Ascending aorta (tissue), 2 donors: ENCODE measurements at regions not wholly inside any gene's neighbourhood (a gene's known extent, or its start where the extent isn't known, plus 50 kb on each side); places are given as distances from the start of the nearest gene placed in this dataset.

Source experiments
- DNase-seq, 2 donors: peaks; one replicate each; pipeline ENCODE4 v3.0.0-alpha.2; 2019; ENCODE audit warnings: low spot score in 2 of 2
- H3K27ac ChIP-seq, 2 donors: fragments of 200-600 bp; sonication (generic); one replicate each; pipeline ENCODE4 v1.5.1; 2016 to 2017; ENCODE audit warnings: mild to moderate bottlenecking in 1 of 2
- H3K27me3 ChIP-seq: fragments of 200-600 bp; sonication (generic); one replicate; pipeline ENCODE4 v1.5.1; 2017
- H3K36me3 ChIP-seq, 2 donors: fragments of 200-600 bp; sonication (generic); one replicate each; pipeline ENCODE4 v1.5.1; 2016
- H3K4me1 ChIP-seq, 2 donors: fragments of 200-600 bp; sonication (generic); one replicate each; pipeline ENCODE4 v1.5.1; 2016 to 2017; ENCODE audit warnings: mild to moderate bottlenecking in 1 of 2
- H3K4me3 ChIP-seq, 2 donors: fragments of 200-600 bp; sonication (generic); one replicate each; pipeline ENCODE4 v1.5.1; 2016 to 2017; ENCODE audit warnings: mild to moderate bottlenecking in 1 of 2
- H3K9me3 ChIP-seq, 2 donors: fragments of 200-600 bp; sonication (generic); one replicate each; pipeline ENCODE4 v1.5.1; 2016
- CTCF ChIP-seq, 3 experiments: fragments of 200-600 bp in 2 of 3; fragments of 450-650 bp in 1 of 3; sonication (generic) in 2 of 3; IDR thresholded peaks; one replicate each; pipeline ENCODE4 v1.5.1; 2016 to 2019; ENCODE audit warnings: antibody characterized with exemption in 3 of 3, mild to moderate bottlenecking in 1 of 3, moderate library complexity in 1 of 3
- intact Hi-C: fragments of 100-400 bp; cut with DNase I; formaldehyde crosslinking; loops from one replicate; pipeline ENCODE4 v1.15.1; 2023

GRCh38 chr5:72658761-72659540 is 151.7 kb upstream of the ZNF366 start:
- Histone ChIP-seq H3K4me1 (no peaks in the 10 kb centered on the region), H3K36me3 (no peaks in the 10 kb centered on the region), H3K27me3 (no peaks in the 10 kb centered on the region), H3K9me3 (no peaks in the 10 kb centered on the region), H3K4me3 (no peak overlapping the region), H3K27ac (no peak overlapping the region)
- DNase-seq: no peak
- TF ChIP-seq CTCF (IDR thresholded peaks at IDR 0.05): no peak
- intact Hi-C loops: no loop called here

DNA sequence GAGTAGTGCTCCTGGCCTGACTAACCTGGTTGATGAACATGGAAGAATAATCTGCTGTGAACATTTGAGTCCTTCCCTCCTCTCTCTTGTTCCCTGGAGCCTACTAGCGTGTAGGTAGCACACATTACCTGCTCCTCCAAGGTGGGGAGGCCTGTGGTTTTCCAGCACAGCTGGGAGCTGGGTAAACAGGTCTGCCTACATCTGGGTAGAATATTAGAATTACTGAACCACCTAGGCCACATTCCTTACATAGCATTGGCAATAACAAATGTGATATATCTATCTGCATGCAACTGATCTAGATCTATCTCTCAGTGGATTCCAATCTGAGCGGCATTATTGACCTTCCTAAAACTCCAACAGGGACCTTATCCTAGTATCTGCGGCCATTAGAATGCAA is 151.0 kb upstream of the ZNF366 start:
- H3K4me3 ChIP-seq: no peak overlapping the region
- DNase-seq: no peak
- H3K36me3 ChIP-seq: no peaks in the 10 kb centered on the region
- no peak overlapping the region for H3K27ac ChIP-seq
- intact Hi-C loops: no loop called here
- no peaks in the 10 kb centered on the region for H3K9me3 ChIP-seq
- no peak for TF ChIP-seq CTCF (IDR thresholded peaks at IDR 0.05)
- no peaks in the 10 kb centered on the region for H3K27me3 ChIP-seq
- H3K4me1 ChIP-seq: no peaks in the 10 kb centered on the region

GRCh38 chr5:72656756-72657513 is 149.7 kb upstream of the ZNF366 start:
- no peak overlapping the region for H3K4me3 ChIP-seq
- DNase-seq: no peak
- TF ChIP-seq CTCF (IDR thresholded peaks at IDR 0.05): no peak
- no peaks in the 10 kb centered on the region for H3K9me3 ChIP-seq
- intact Hi-C loops: no loop called here
- no peaks in the 10 kb centered on the region for H3K4me1 ChIP-seq
- no peaks in the 10 kb centered on the region for H3K36me3 ChIP-seq
- no peaks in the 10 kb centered on the region for H3K27me3 ChIP-seq
- no peak overlapping the region for H3K27ac ChIP-seq

DNA sequence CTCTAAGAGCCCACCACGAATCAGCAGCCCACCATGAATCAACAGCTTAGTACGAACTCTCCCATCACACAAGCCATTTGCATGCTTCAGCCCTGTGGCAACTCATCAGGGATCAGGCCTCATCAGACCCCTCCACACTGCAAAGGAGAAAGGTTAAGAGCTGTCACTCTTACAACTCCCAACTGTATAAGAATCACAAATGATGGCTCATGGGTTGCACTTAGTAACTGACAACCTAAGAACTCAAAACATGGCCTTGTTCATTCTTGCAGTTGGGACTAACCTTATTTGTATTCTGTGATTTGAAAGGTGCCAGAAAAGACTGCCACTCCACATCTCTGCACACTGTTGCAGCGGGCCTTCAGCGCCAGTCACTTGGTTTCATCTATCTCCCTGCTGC is 149.1 kb upstream of the ZNF366 start:
- TF ChIP-seq CTCF (IDR thresholded peaks at IDR 0.05): no peak
- no peaks in the 10 kb centered on the region for H3K36me3 ChIP-seq
- H3K27ac ChIP-seq: no peak overlapping the region
- no peak for DNase-seq
- H3K4me3 ChIP-seq: no peak overlapping the region
- no peaks in the 10 kb centered on the region for H3K9me3 ChIP-seq
- no peaks in the 10 kb centered on the region for H3K27me3 ChIP-seq
- intact Hi-C loops: no loop called here
- H3K4me1 ChIP-seq: no peaks in the 10 kb centered on the region

DNA sequence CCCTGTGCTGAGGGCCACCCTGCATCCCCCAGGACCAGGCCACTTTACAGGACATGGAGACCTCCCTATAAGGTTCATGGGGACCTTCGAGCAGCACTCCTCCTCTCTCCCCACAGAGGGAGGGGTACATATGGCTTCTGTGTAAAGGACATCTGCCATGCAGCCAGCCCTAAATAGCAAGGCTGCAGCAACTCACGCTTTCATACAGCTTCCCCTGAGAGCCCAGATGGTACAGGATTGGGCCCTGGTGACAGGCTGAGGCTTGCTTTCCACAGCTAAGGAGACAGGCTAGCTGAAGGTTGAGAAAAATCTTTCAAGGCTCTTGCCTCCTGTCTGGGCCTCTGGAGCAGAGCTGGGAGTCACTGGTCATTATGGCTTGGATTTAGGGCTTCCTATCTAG is 147.0 kb upstream of the ZNF366 start:
- no peak overlapping the region for H3K4me3 ChIP-seq
- intact Hi-C loops: no loop called here
- no peak for TF ChIP-seq CTCF (IDR thresholded peaks at IDR 0.05)
- H3K9me3 ChIP-seq: no peaks in the 10 kb centered on the region
- no peaks in the 10 kb centered on the region for H3K36me3 ChIP-seq
- no peak overlapping the region for H3K27ac ChIP-seq
- no peaks in the 10 kb centered on the region for H3K4me1 ChIP-seq
- no peak for DNase-seq
- H3K27me3 ChIP-seq: no peaks in the 10 kb centered on the region
